ENCODE measurements at regions not wholly inside any gene's neighbourhood (a gene's known extent, or its start where the extent isn't known, plus 50 kb on each side); places are given as distances from the start of the nearest gene placed in this dataset.
"Not testable (repeated sequence)": the region's sequence is repeated elsewhere in the genome, so short reads cannot be mapped to it uniquely, and the experiment has no call there.

- no peak for DNase-seq
These were observed 253.6 kb downstream of the THBS2 start for GRCh38 chr6:169000022-169000421.

- no peak for DNase-seq
These were observed 254.3 kb downstream of the THBS2 start for GRCh38 chr6:168999392-168999791.

- no peak for DNase-seq
These were observed 257.4 kb downstream of the THBS2 start for GRCh38 chr6:168996356-168996625.

- DNase-seq = no peak
These were observed 257.9 kb downstream of the THBS2 start for GRCh38 chr6:168995526-168996355.

- no peak for DNase-seq
These were observed 258.7 kb downstream of the THBS2 start for GRCh38 chr6:168994956-168995355.

GRCh38 chr6:168992446-168993144 lies 261.1 kb downstream of the THBS2 start:
- DNase-seq = no peak

- DNase-seq = not testable (repeated sequence)
These were observed 262.0 kb downstream of the THBS2 start for GRCh38 chr6:168991695-168992094.

GRCh38 chr6:168990019-168990751 lies 263.5 kb downstream of the THBS2 start:
- DNase-seq = no peak

GRCh38 chr6:168989421-168989820 lies 264.2 kb downstream of the THBS2 start:
- no peak for DNase-seq

GRCh38 chr6:168988801-168989200 lies 264.8 kb downstream of the THBS2 start:
- no peak for DNase-seq

GRCh38 chr6:168988280-168988679 lies 265.4 kb downstream of the THBS2 start:
- DNase-seq = no peak

- no peak for DNase-seq
These were observed 267.9 kb downstream of the THBS2 start for GRCh38 chr6:168985705-168986104.

- no peak for DNase-seq
These were observed 269.7 kb downstream of the THBS2 start for GRCh38 chr6:168983925-168984324.

- DNase-seq = no peak
These were observed 272.5 kb downstream of the THBS2 start for GRCh38 chr6:168981187-168981586.

GRCh38 chr6:168979254-168979653 lies 274.4 kb downstream of the THBS2 start:
- no peak for DNase-seq

- DNase-seq = no peak
These were observed 281.5 kb downstream of the THBS2 start for GRCh38 chr6:168972128-168972527.

- no peak for DNase-seq
These were observed 282.1 kb downstream of the THBS2 start for GRCh38 chr6:168971549-168971948.

GRCh38 chr6:168968801-168969200 lies 284.8 kb downstream of the THBS2 start:
- no peak for DNase-seq

GRCh38 chr6:168968228-168968627 lies 285.4 kb downstream of the THBS2 start:
- no peak for DNase-seq

- DNase-seq = no peak
These were observed 286.2 kb downstream of the THBS2 start for GRCh38 chr6:168967281-168967925.

- no peak for DNase-seq
These were observed 289.4 kb downstream of the THBS2 start for GRCh38 chr6:168964138-168964835.

- DNase-seq = no peak
These were observed 290.8 kb downstream of the THBS2 start for GRCh38 chr6:168962886-168963285.

GRCh38 chr6:168961264-168961656 lies 292.4 kb downstream of the THBS2 start:
- no peak for DNase-seq
